ENCODE measurements at regions not wholly inside any gene's neighbourhood (a gene's known extent, or its start where the extent isn't known, plus 50 kb on each side); places are given as distances from the start of the nearest gene placed in this dataset.

- DNase-seq = no peak
Observed at GRCh38 chr6:37555040-37555781, 55.5 kb upstream of the CCDC167 start.

GRCh38 chr6:37554480-37554819, 54.8 kb upstream of the CCDC167 start:
- DNase-seq = no peak

- DNase-seq = no peak
Observed at GRCh38 chr6:37552267-37552666, 52.6 kb upstream of the CCDC167 start.

GRCh38 chr6:37551867-37552266, 52.2 kb upstream of the CCDC167 start:
- DNase-seq = no peak

GRCh38 chr6:37551446-37551845, 51.8 kb upstream of the CCDC167 start:
- no peak for DNase-seq

GRCh38 chr6:37551002-37551401, 51.3 kb upstream of the CCDC167 start:
- DNase-seq = no peak

- DNase-seq = no peak
Observed at GRCh38 chr6:37550191-37550831, 50.6 kb upstream of the CCDC167 start.

- DNase-seq = no peak
Observed at GRCh38 chr6:37549558-37549957, 49.9 kb upstream of the CCDC167 start.

All from NCI-H1105 treated with DMSO at 0.1 percent for 48 hours (cell line).